Loucy (cell line): ENCODE measurements at regions not wholly inside any gene's neighbourhood (a gene's known extent, or its start where the extent isn't known, plus 50 kb on each side); places are given as distances from the start of the nearest gene placed in this dataset.

Experiments
- H2AFZ ChIP-seq: fragments of 200-600 bp; sonication (generic); 2 replicates; pipeline ENCODE4 v1.6.0; 2016; ENCODE audit warnings: antibody characterized with exemption, mild to moderate bottlenecking, low read length, moderate library complexity
- H3F3A ChIP-seq: fragments of 200-600 bp; 2 replicates; pipeline ENCODE4 v1.6.0; 2016; ENCODE audit warnings: antibody characterized with exemption, low read depth, mild to moderate bottlenecking
- H3K27me3 ChIP-seq: fragments of 200-600 bp; sonication (generic); 2 replicates; pipeline ENCODE4 v1.6.1; 2014; ENCODE audit warnings: low read length, mild to moderate bottlenecking; ENCODE audit not compliant: insufficient read depth, poor library complexity, severe bottlenecking
- H3K36me3 ChIP-seq: fragments of 200-600 bp; sonication (generic); 2 replicates; pipeline ENCODE4 v1.6.1; 2016; ENCODE audit warnings: low read length; ENCODE audit not compliant: insufficient read depth
- H3K4me1 ChIP-seq: fragments of 200-600 bp; sonication (generic); 2 replicates; pipeline ENCODE4 v1.5.1; 2014; ENCODE audit warnings: low read length, mild to moderate bottlenecking; ENCODE audit not compliant: insufficient read depth, poor library complexity, severe bottlenecking
- H3K4me2 ChIP-seq: fragments of 200-600 bp; sonication (generic); 2 replicates; pipeline ENCODE4 v1.6.0; 2014; ENCODE audit warnings: antibody characterized with exemption, low read length, low read depth, mild to moderate bottlenecking; ENCODE audit not compliant: poor library complexity, severe bottlenecking
- H3K4me3 ChIP-seq: fragments of 200-600 bp; sonication (generic); 2 replicates; pipeline ENCODE4 v1.5.1; 2014; ENCODE audit warnings: low read length, mild to moderate bottlenecking, mixed read lengths; ENCODE audit not compliant: poor library complexity, severe bottlenecking
- H3K79me2 ChIP-seq: fragments of 200-600 bp; sonication (generic); 2 replicates; pipeline ENCODE4 v1.6.1; 2014; ENCODE audit warnings: low read length; ENCODE audit not compliant: insufficient read depth
- H3K9ac ChIP-seq: fragments of 200-600 bp; sonication (generic); 2 replicates; pipeline ENCODE4 v1.6.0; 2014; ENCODE audit warnings: mild to moderate bottlenecking, low read depth, low read length, moderate library complexity; ENCODE audit not compliant: poor library complexity, severe bottlenecking
- H3K9me2 ChIP-seq: fragments of 200-600 bp; sonication (generic); replicated peaks from 2 replicates; pipeline ENCODE4 v1.6.1; 2016; ENCODE audit warnings: low read depth, low read length, mixed read lengths
- H3K9me3 ChIP-seq: fragments of 200-600 bp; sonication (generic); 2 replicates; pipeline ENCODE4 v1.6.1; 2014; ENCODE audit warnings: mild to moderate bottlenecking, antibody characterized with exemption, low read length, low read depth; ENCODE audit not compliant: insufficient read depth
- H4K20me1 ChIP-seq: fragments of 200-600 bp; sonication (generic); 2 replicates; pipeline ENCODE4 v1.6.0; 2014; ENCODE audit warnings: antibody characterized with exemption, low read length, mild to moderate bottlenecking; ENCODE audit not compliant: insufficient read depth, poor library complexity, severe bottlenecking
- CTCF ChIP-seq: fragments of 200-600 bp; sonication (generic); conservative IDR thresholded peaks from 2 replicates; pipeline ENCODE4 v1.5.1; 2014; ENCODE audit warnings: mild to moderate bottlenecking, antibody characterized with exemption, low read length
- EZH2phosphoT487 ChIP-seq: fragments of 200-600 bp; IDR thresholded peaks from 2 replicates; pipeline ENCODE4 v1.6.1; 2018; ENCODE audit warnings: antibody characterized with exemption, mild to moderate bottlenecking, moderate library complexity, borderline replicate concordance

GRCh38 chr5:159416438-159416837 is 86.2 kb upstream of the IL12B start:
- no peak overlapping the region for H3K4me3 ChIP-seq
- H3K9ac ChIP-seq: no peak overlapping the region
- H3K36me3 ChIP-seq: no peaks in the 10 kb centered on the region
- no peaks in the 10 kb centered on the region for H4K20me1 ChIP-seq
- H3K27me3 ChIP-seq: no peaks in the 10 kb centered on the region
- no peaks in the 10 kb centered on the region for H3K79me2 ChIP-seq
- H3K9me3 ChIP-seq: no peaks in the 10 kb centered on the region
- H3K9me2 ChIP-seq: no peaks in the 10 kb centered on the region
- H2AFZ ChIP-seq: no peak overlapping the region
- no peak overlapping the region for H3K4me2 ChIP-seq
- TF ChIP-seq CTCF: no peak
- no peak for TF ChIP-seq EZH2phosphoT487
- H3K4me1 ChIP-seq: peaks cover 8% of the 10 kb centered on the region
- no peaks in the 10 kb centered on the region for H3F3A ChIP-seq

- TF ChIP-seq CTCF: no peak
- TF ChIP-seq EZH2phosphoT487: no peak
- H3K9me2 ChIP-seq: no peaks in the 10 kb centered on the region
- no peaks in the 10 kb centered on the region for H3K36me3 ChIP-seq
- H3K4me2 ChIP-seq: no peak overlapping the region
- H3K4me3 ChIP-seq: no peak overlapping the region
- H4K20me1 ChIP-seq: no peaks in the 10 kb centered on the region
- no peaks in the 10 kb centered on the region for H3K27me3 ChIP-seq
- H3K79me2 ChIP-seq: no peaks in the 10 kb centered on the region
- H3K9ac ChIP-seq: no peak overlapping the region
- no peaks in the 10 kb centered on the region for H3F3A ChIP-seq
- H3K4me1 ChIP-seq: peaks cover 3% of the 10 kb centered on the region
- H2AFZ ChIP-seq: no peak overlapping the region
- H3K9me3 ChIP-seq: no peaks in the 10 kb centered on the region
Observed at GRCh38 chr5:159417170-159417569, 86.9 kb upstream of the IL12B start.

GRCh38 chr5:159419576-159419975 is 89.3 kb upstream of the IL12B start:
- Histone ChIP-seq H3F3A (no peaks in the 10 kb centered on the region), H3K4me2 (no peak overlapping the region), H3K9me3 (no peaks in the 10 kb centered on the region), H3K36me3 (no peaks in the 10 kb centered on the region), H3K79me2 (no peaks in the 10 kb centered on the region), H4K20me1 (no peaks in the 10 kb centered on the region), H3K4me1 (no peaks in the 10 kb centered on the region), H3K4me3 (no peak overlapping the region), H3K9me2 (no peaks in the 10 kb centered on the region), H3K9ac (no peak overlapping the region), H2AFZ (no peak overlapping the region), H3K27me3 (no peaks in the 10 kb centered on the region)
- TF ChIP-seq EZH2phosphoT487 (no peak), CTCF (no peak)
